ENCODE measurements at regions not wholly inside any gene's neighbourhood (a gene's known extent, or its start where the extent isn't known, plus 50 kb on each side); places are given as distances from the start of the nearest gene placed in this dataset.

GRCh38 chr12:19941096-19941495 is 427.2 kb upstream of the PDE3A start:
- TF ChIP-seq CTCF (conservative IDR thresholded peaks at IDR 0.05 in 1 of 2, IDR thresholded peaks at IDR 0.05 in 1 of 2; ENCODE audit: extremely low read depth in 1 of 2, insufficient read depth in 1 of 2, low read depth in 1 of 2, low read length in 2 of 2) = no peak
- no peak for TF ChIP-seq EZH2 (IDR thresholded peaks at IDR 0.05; ENCODE audit: borderline replicate concordance, low read length)

All from mammary epithelial cell (primary cell).